Left colon (tissue), 2 donors: ENCODE measurements at regions not wholly inside any gene's neighbourhood (a gene's known extent, or its start where the extent isn't known, plus 50 kb on each side); places are given as distances from the start of the nearest gene placed in this dataset.

ENCODE experiments used
- ATAC-seq: fragments of 200-7000 bp; cut with Tn5 transposase; one replicate; pipeline ENCODE4 v1.9.1; 2020; ENCODE audit warnings: mild to moderate bottlenecking, moderate library complexity
- DNase-seq, 2 donors: peaks; one replicate each; pipeline ENCODE4 v3.0.0-alpha.2; 2020
- intact Hi-C, 2 donors: fragments of 100-400 bp; cut with DNase I in 1 of 2; cut with micrococcal nuclease in 1 of 2; formaldehyde crosslinking; loops; one replicate each; pipeline versions ENCODE4 v1.11.2 to v1.14.0; 2022; cut with DNase I, micrococcal nuclease
- donor health status: DM: no; HTN: no; CAD: no.
- donor health status: DM: yes; HTN: yes; CAD: no.

DNA sequence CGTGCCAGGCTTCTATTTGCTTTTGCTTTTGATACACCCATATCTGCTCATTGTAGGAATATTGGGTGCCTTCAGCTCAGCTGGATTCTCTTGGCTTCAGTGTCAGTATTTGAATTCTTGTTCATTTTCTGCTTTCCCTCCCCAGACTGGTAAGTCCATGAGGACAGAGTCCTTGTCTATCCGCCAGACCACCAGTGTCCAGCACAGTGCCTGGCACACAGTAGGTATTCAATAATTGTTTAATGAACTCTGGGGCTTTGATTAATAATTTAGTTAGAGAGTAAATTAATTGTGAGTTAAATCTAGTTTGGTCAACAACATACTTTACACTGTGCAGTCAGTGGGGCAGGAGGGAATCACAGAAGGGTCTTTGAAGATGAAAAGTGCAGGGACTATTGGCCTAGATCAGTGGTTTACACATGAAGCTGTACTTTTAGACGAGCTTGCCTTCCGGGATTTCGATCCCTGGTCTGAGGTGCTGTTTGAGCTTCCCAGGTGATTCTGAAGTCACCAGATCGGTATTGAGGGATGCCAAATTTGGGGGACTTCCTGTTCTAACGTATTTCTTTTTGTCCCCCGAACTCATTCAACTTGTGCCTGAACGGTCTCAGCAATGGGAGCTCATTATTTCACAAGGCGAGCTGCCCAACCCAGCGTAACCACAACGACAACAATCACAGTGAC, 119.1 kb upstream of the JUN start:
- ATAC-seq = no peak
- intact Hi-C loops = no loop called here
- DNase-seq = no peak

DNA sequence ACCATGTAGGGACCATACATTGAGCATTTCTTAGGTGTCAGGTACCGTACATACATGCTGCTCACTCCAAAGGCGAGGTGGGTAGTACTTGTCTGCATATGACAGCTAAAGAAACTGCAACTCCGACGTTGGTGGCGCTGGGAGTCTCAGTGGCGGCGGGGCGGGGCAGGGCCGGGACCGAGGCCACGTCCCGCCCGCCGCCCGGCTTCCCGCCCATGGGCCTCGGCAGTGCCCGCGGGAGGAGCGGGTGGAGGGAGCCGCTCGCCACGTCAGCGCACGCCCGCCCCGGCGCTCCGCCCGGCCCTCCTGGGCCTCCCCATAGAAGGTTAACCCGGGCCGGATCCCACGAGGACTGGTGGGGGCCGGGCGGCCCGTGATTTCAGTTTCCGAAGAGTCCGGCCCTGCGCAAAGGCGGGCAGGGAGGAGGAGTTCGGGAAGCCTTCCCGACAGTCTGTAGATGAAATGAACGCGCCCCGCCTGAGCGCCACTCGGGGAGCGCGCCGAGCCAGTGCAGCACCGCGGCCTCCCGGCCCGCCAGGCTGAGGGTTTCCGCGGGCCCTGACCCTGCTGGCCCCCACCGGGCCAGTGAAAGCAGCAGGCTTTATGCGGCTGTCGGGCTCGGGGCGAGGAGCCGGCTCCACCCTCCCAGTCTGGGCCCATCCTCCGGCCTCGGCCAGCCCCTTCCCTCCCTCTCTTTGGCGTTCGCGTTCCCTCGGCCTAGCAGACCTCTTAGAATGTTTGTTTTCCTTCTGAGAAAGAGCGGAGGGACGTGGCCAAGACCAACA, 119.9 kb upstream of the JUN start:
- ATAC-seq = peak; percentile 84
- DNase-seq = peak; percentile 92 to 95
- intact Hi-C loops = no loop called here

DNA sequence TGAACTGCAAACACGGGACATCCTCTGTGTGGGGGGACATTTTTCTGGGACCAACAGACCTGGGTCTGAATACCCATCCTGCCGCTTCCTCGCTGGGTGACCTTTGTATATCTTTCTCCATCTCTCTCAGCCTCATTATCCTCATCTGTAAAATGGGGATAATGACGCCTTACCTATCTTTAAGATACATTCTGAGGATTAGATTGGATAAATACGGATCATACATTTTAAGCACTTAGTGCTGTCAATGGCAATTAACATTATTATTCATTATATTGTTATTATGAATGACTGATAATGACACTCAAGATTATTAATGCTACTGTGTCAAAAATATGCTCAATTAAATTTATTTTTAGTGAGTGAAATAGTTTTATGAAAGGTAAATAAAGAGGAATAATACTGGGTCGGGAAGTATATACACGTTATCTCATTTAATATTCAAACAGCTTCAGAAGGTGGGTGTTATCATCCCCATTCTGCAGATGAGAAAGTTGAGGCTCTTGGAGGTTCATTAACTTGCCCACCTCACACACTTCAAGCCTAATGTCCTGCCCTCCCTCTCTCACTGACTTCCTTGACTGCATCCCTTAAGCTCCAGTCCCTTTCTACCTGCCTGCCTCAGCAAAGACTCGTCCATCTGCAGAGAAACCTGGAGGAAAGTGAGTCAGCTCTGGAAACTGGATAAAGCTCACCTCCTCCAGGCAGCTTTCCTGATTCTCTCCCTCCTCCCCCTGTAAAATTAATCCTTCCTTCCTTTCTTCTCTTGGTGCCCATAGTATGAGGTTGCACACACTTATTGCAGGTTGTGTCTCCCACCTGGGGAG, 120.7 kb upstream of the JUN start:
- intact Hi-C loops = no loop called here
- DNase-seq = no peak
- ATAC-seq = no peak

DNA sequence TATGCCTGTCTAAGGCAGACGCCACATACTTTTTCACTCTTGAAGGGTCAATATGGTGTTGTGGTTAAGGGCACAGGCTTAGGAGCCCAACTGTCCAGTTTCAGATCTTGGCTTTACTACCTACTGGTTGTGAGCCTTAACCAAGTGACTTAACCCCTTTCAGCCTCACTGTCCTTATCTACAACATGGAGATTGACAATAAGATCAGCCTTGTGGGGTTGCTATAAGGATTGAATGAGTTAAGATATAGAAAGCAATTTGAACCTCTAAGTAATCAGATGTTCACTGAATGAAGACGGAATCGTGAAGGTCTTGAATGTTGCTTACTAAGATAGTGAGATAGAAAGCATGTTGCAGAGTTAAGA, 121.3 kb upstream of the JUN start:
- ATAC-seq = no peak
- DNase-seq = no peak
- intact Hi-C loops = no loop called here

DNA sequence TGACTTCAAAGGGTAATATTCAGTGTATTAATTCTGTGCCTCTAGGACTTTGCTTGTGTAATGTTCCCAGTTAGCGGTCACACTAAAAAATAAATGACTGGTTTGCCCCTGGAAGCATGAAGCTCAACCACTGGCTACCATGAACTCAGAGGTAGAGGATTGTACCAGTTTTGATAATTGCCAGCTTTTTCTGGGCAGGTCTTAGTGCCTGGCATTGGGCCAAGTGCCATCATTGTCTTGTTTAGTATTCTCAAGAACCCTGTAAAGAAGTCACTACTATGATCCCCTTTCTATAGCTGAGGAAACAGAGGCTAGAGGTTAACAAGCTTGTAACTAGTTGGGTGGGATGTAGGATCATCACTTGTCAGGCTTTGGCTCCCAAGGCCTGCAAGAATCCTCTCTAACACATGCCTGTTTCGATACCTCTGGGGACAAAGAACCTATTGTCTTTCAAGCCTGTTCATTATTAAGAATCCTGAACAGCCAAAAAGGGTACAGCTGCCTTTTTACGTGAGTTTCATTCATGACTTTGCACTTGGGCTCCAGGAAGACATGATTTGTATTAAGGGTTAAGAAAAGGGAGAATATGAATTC, 121.9 kb upstream of the JUN start:
- ATAC-seq (no peak), DNase-seq (no peak)
- intact Hi-C loops = no loop called here

DNA sequence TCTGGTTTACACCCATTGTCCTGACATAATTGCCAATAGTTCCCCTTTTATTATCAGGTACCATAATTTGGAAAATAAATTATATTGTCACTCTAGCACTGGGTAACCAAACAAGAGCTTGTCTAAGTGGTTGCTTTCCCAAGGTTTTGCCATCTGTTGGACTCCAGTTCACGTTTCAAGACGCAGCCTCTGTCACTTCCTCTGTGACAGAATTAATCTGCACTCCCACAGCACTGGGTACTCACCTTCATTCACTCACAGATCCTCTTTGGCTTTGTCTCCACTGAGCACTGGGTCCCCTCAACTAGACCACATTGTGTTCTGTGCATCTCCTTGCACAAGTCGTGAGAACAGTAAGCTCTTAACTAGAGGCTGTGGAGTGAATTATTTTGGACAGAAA, 123.6 kb upstream of the JUN start:
- no peak for ATAC-seq
- intact Hi-C loops = no loop called here

GRCh38 chr1:58908561-58909560, 125.0 kb upstream of the JUN start:
- DNase-seq (no peak), ATAC-seq (no peak)
- intact Hi-C loops = no loop called here

More for the DNA sequence above, 123.6 kb upstream of the JUN start:
- DNase-seq = no peak

- intact Hi-C loops = no loop called here
- ATAC-seq (peak; percentile 9), DNase-seq (no peak)
Observed at GRCh38 chr1:58909914-58910681, 126.3 kb upstream of the JUN start.

GRCh38 chr1:58911841-58912499, 128.1 kb upstream of the JUN start:
- no peak for DNase-seq
- intact Hi-C loops = no loop called here
- peak; percentile 86 for ATAC-seq

GRCh38 chr1:58914925-58915324, 131.1 kb upstream of the JUN start:
- DNase-seq (no peak), ATAC-seq (no peak)
- intact Hi-C loops = no loop called here

DNA sequence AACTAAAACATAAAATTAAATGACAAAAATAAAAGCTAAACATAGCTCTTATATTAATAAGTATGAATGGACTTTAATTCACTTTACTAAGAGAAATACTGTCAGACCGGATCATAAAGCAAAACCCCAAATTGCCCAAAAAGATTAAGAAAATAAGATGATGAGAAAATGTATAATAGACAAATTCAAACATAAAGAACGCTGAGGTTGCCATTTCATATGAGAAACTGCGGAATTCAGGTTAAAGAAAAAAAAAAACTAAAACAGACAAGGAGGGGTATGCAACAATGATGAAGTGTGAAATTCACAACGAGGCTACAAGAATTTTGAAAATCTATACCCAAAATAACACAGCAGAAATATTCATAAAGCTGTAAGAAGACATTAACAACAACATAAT, 133.6 kb upstream of the JUN start:
- ATAC-seq (no peak), DNase-seq (no peak)
- intact Hi-C loops = no loop called here

GRCh38 chr1:58919226-58919958, 135.5 kb upstream of the JUN start:
- DNase-seq (no peak), ATAC-seq (no peak)
- intact Hi-C loops = no loop called here

DNA sequence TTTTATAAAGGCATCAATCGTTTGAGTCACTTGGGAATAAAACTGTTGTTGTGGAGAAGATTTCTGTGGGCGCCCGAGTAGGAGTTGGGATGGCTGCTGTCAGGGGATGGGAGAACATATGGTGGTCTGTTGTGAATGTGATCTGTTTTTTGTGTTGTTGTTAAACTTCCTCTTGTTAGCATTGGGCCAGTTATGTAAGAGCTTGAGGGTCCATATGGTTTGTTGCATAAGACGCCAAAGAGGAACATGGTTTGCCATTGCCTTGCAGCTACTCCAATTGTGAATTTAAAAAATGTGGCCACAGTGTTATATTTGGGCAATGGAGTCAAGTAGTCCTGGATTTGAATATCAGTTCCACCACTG, 136.1 kb upstream of the JUN start:
- DNase-seq (no peak), ATAC-seq (no peak)
- intact Hi-C loops = no loop called here

- DNase-seq (no peak), ATAC-seq (no peak)
- intact Hi-C loops = no loop called here
Observed at GRCh38 chr1:58921342-58921741, 137.5 kb upstream of the JUN start.

- intact Hi-C loops = no loop called here
- no peak for ATAC-seq
- no peak for DNase-seq
Observed at GRCh38 chr1:58921751-58922150, 137.9 kb upstream of the JUN start.

DNA sequence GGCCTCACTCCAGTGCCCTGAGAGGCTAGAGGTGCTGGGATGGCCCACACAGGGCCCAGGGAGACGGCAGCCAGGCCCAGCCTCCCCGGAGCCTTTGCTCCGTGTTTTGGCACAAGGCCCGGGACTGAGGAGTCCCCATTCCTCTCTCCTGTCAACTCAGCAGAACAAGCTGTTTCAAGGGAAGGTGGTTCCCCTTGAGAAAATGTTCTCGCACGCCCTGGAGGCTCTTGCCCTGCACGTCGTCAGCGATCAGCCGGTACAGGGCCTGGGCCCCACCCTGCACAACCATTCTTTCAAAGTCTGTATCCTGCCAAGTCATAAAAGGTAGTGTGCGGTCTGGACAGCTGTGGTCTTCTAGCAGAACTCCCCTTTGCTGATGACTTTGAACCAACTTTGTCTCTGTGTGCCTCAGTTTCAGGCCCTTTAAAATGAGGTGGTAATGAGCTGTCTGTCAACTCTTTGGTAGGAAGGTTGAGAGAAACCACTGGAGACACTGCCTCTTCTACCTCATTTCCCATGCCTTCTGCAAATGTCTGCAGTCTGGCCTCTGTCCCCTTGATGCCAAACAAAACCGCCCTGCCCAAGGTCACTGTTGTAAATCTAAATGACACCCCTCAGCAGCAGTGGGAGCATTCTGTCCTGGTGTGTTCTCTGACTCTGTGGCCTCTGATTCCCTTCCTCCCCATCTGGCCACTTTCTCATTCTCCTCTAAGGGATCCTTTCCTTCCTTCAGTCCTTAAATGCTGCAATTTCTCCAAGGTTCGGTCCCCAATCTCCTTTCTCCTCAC, 138.6 kb upstream of the JUN start:
- peak; percentile 91 for ATAC-seq
- intact Hi-C loops = no loop called here

More for the DNA sequence above, 138.6 kb upstream of the JUN start:
- DNase-seq = peak; percentile 78 to 94
